ENCODE measurements at regions not wholly inside any gene's neighbourhood (a gene's known extent, or its start where the extent isn't known, plus 50 kb on each side); places are given as distances from the start of the nearest gene placed in this dataset.

- TF ChIP-seq CTCF (IDR thresholded peaks at IDR 0.05; ENCODE audit: control extremely low read depth, extremely low read depth), result no peak
- ATAC-seq (ENCODE audit: insufficient read depth, low FRiP score) (no peak), DNase-seq (no peak)
- peaks cover 0 to 2% (median 0%) of the 10 kb centered on the region in 4 donors for H3K9me3 ChIP-seq (ENCODE audit: control insufficient read depth in 4 of 4, insufficient read depth in 3 of 4, low read length in 3 of 4)
- 72 to 83% methylated on average over 1 of the region's 1 CpG for WGBS, 2 donors
- no peak overlapping the region for H3K27ac ChIP-seq (ENCODE audit: low read depth in 1 of 2, low read length in 1 of 2)
- H3K4me3 ChIP-seq, result no peak overlapping the region
- no peaks in the 10 kb centered on the region for H3K36me3 ChIP-seq (ENCODE audit: control insufficient read depth in 4 of 4, insufficient read depth in 4 of 4, low read length in 4 of 4)
- no peaks in the 10 kb centered on the region for H3K27me3 ChIP-seq (ENCODE audit: control insufficient read depth in 3 of 3, insufficient read depth in 3 of 3, low read length in 2 of 3)
- no peak overlapping the region for H3K9ac ChIP-seq (ENCODE audit: insufficient read depth in 1 of 2, low read length in 2 of 2)
- no peaks in the 10 kb centered on the region for H3K4me1 ChIP-seq (ENCODE audit: control insufficient read depth in 5 of 5, insufficient read depth in 5 of 5, low read length in 5 of 5)
Observed at GRCh38 chr12:88383405-88383804, 196.9 kb downstream of the KITLG start.

GRCh38 chr12:88388566-88389540 is 191.4 kb downstream of the KITLG start:
- TF ChIP-seq CTCF (IDR thresholded peaks at IDR 0.05; ENCODE audit: control extremely low read depth, extremely low read depth), result no peak
- no peak overlapping the region for H3K27ac ChIP-seq (ENCODE audit: low read depth in 1 of 2, low read length in 1 of 2)

GRCh38 chr12:88390811-88391210 is 189.5 kb downstream of the KITLG start:
- ATAC-seq (ENCODE audit: insufficient read depth, low FRiP score) (no peak), DNase-seq (no peak)
- no peaks in the 10 kb centered on the region for H3K36me3 ChIP-seq (ENCODE audit: control insufficient read depth in 4 of 4, insufficient read depth in 4 of 4, low read length in 4 of 4)
- no peak overlapping the region for H3K4me3 ChIP-seq
- no peaks in the 10 kb centered on the region for H3K9me3 ChIP-seq (ENCODE audit: control insufficient read depth in 4 of 4, insufficient read depth in 3 of 4, low read length in 3 of 4)
- peaks cover 0 to 6% (median 0%) of the 10 kb centered on the region in 5 donors for H3K4me1 ChIP-seq (ENCODE audit: control insufficient read depth in 5 of 5, insufficient read depth in 5 of 5, low read length in 5 of 5)
- no peak overlapping the region for H3K9ac ChIP-seq (ENCODE audit: insufficient read depth in 1 of 2, low read length in 2 of 2)
- no peak overlapping the region for H3K27ac ChIP-seq (ENCODE audit: low read depth in 1 of 2, low read length in 1 of 2)
- H3K27me3 ChIP-seq (ENCODE audit: control insufficient read depth in 3 of 3, insufficient read depth in 3 of 3, low read length in 2 of 3), result no peaks in the 10 kb centered on the region
- WGBS, 2 donors, result 74 to 93% methylated on average over 3 of the region's 3 CpGs
- no peak for TF ChIP-seq CTCF (IDR thresholded peaks at IDR 0.05; ENCODE audit: control extremely low read depth, extremely low read depth)

More at GRCh38 chr12:88388566-88389540, 191.4 kb downstream of the KITLG start:
- Histone ChIP-seq H3K9ac (ENCODE audit: insufficient read depth in 1 of 2, low read length in 2 of 2) (no peak overlapping the region), H3K27me3 (ENCODE audit: control insufficient read depth in 3 of 3, insufficient read depth in 3 of 3, low read length in 2 of 3) (no peaks in the 10 kb centered on the region), H3K4me1 (ENCODE audit: control insufficient read depth in 5 of 5, insufficient read depth in 5 of 5, low read length in 5 of 5) (peaks cover 0 to 6% (median 0%) of the 10 kb centered on the region in 5 donors), H3K9me3 (ENCODE audit: control insufficient read depth in 4 of 4, insufficient read depth in 3 of 4, low read length in 3 of 4) (peaks cover 0 to 2% (median 0%) of the 10 kb centered on the region in 4 donors), H3K4me3 (no peak overlapping the region), H3K36me3 (ENCODE audit: control insufficient read depth in 4 of 4, insufficient read depth in 4 of 4, low read length in 4 of 4) (no peaks in the 10 kb centered on the region)
- ATAC-seq (ENCODE audit: insufficient read depth, low FRiP score) (no peak), DNase-seq (no peak)
- WGBS, 2 donors, result 79 to 80% methylated on average over 4 of the region's 4 CpGs
